K562 (cell line): ENCODE measurements at regions not wholly inside any gene's neighbourhood (a gene's known extent, or its start where the extent isn't known, plus 50 kb on each side); places are given as distances from the start of the nearest gene placed in this dataset.

ENCODE experiments used
- ATAC-seq: fragments of 200-7000 bp; cut with Tn5 transposase; 3 replicates; pipeline ENCODE4 v1.9.1; 2020; ENCODE audit warnings: moderate library complexity
- BruUV-seq: library from RNA; stranded (reverse); fragments of 400-500 nt; replicated peaks from 2 replicates; lab custom pipeline; 2021; lab: Mats Ljungman, UMichigan
- CTCF ChIA-PET: fragments of 300-600 bp; formaldehyde crosslinking; extraction: SDS; loops from one replicate; lab custom pipeline; 2021; ENCODE audit warnings: low intra/inter-chr PET ratio; lab: Yijun Ruan, JAX
- POLR2A ChIA-PET: fragments of 300-600, 350-650 bp; sonication (Branson Sonifier 250); formaldehyde crosslinking; extraction: SDS; loops from one replicate; lab custom pipeline; 2021; ENCODE audit warnings: antibody characterized with exemption, inconsistent platforms; lab: Yijun Ruan, JAX
- DNase-seq, 4 experiments: peaks; one replicate each; pipeline versions ENCODE4 v3.0.0 to v3.0.0-alpha.2; 2011 to 2018; ENCODE audit warnings: low spot score in 3 of 4, mixed read lengths in 3 of 4; ENCODE audit errors: extremely low read depth in 1 of 4
- FAIRE-seq: peaks from 2 replicates; lab custom pipeline; 2011; peaks lifted over from hg19 to GRCh38; lab: Jason Lieb, UNC
- H2AFZ ChIP-seq: 2 replicates; pipeline ENCODE4 v1.6.0; 2011; ENCODE audit warnings: low read depth, low read length, control low read depth, inconsistent platforms
- H3K27ac ChIP-seq: fragments of 200-600 bp; 3 replicates; pipeline ENCODE4 v1.8.0; 2011; ENCODE audit warnings: low read depth, mild to moderate bottlenecking, control low read depth, inconsistent platforms, low read length, moderate library complexity, mixed read lengths; ENCODE audit errors: extremely low read depth
- H3K27me3 ChIP-seq, 2 experiments: fragments of 300-600 bp in 1 of 2; 2 replicates in 1 of 2; 3 replicates in 1 of 2; pipeline versions ENCODE4 v1.6.0 to v1.8.0; 2011; ENCODE audit warnings: inconsistent platforms in 2 of 2, low read length in 2 of 2, mild to moderate bottlenecking in 1 of 2, mixed read lengths in 1 of 2, moderate library complexity in 1 of 2; ENCODE audit not compliant: control insufficient read depth in 2 of 2, insufficient read depth in 2 of 2
- H3K36me3 ChIP-seq: fragments of 300-600 bp; 3 replicates; pipeline ENCODE4 v1.8.0; 2011; ENCODE audit warnings: mild to moderate bottlenecking, low read length, inconsistent platforms; ENCODE audit not compliant: control insufficient read depth, insufficient read depth
- H3K4me1 ChIP-seq, 2 experiments: fragments of 200-600 bp in 1 of 2; replicated peaks in 1 of 2; 2 replicates in 1 of 2; 3 replicates in 1 of 2; pipeline versions ENCODE4 v1.5.1 to v1.8.0; 2011; ENCODE audit warnings: inconsistent platforms in 2 of 2, low read length in 2 of 2, mild to moderate bottlenecking in 1 of 2, mixed read lengths in 1 of 2, moderate library complexity in 1 of 2; ENCODE audit not compliant: control insufficient read depth in 2 of 2, insufficient read depth in 2 of 2
- H3K4me2 ChIP-seq: 2 replicates; pipeline ENCODE4 v1.6.1; 2011; ENCODE audit warnings: low read length, control low read depth, inconsistent platforms, mixed read lengths; ENCODE audit not compliant: insufficient read depth
- H3K4me3 ChIP-seq: fragments of 200-600 bp; sonication (generic), shearing (Covaris generic); 2 replicates; pipeline ENCODE4 v1.5.1; 2016; ENCODE audit warnings: control low read depth, inconsistent platforms
- H3K79me2 ChIP-seq: fragments of 200-600 bp; 3 replicates; pipeline ENCODE4 v1.8.0; 2011; ENCODE audit warnings: low read length, inconsistent platforms; ENCODE audit not compliant: control insufficient read depth, insufficient read depth
- H3K9ac ChIP-seq, 2 experiments: 2 replicates each; pipeline versions ENCODE4 v1.6.0 to v1.6.1; 2011; ENCODE audit warnings: low read depth in 2 of 2, low read length in 2 of 2, control low read depth in 1 of 2, inconsistent platforms in 1 of 2, mild to moderate bottlenecking in 1 of 2, mixed read lengths in 1 of 2; ENCODE audit not compliant: insufficient read depth in 1 of 2
- H3K9me1 ChIP-seq: one replicate; pipeline ENCODE4 v1.6.0; 2011; ENCODE audit warnings: inconsistent platforms, mild to moderate bottlenecking, low read length, moderate library complexity; ENCODE audit not compliant: control insufficient read depth, insufficient read depth
- H3K9me3 ChIP-seq: replicated peaks from 2 replicates; pipeline ENCODE4 v1.5.1; 2011; ENCODE audit warnings: low read depth, low read length, inconsistent platforms; ENCODE audit not compliant: control insufficient read depth, insufficient read depth
- H4K20me1 ChIP-seq: replicated peaks from 2 replicates; pipeline ENCODE4 v1.6.1; 2011; ENCODE audit warnings: low read length, inconsistent platforms, mixed read lengths; ENCODE audit not compliant: control insufficient read depth, insufficient read depth
- FIP1L1 ChIP-seq: fragments of 200-400 bp; formaldehyde crosslinking; IDR thresholded peaks from 2 replicates; pipeline ENCODE4 v1.6.1; 2018; ENCODE audit warnings: mild to moderate bottlenecking, low read depth, low read length; ENCODE audit not compliant: poor library complexity, severe bottlenecking
- MXD1 ChIP-seq: fragments of 250-450 bp; sonication (Bioruptor Pico); IDR thresholded peaks from 2 replicates; pipeline ENCODE4 v1.8.0; 2021; ENCODE audit warnings: borderline replicate concordance, mild to moderate bottlenecking, moderate library complexity; ENCODE audit not compliant: poor library complexity, severe bottlenecking
- MYC ChIP-seq, 2 experiments: fragments of 250-450 bp in 1 of 2; sonication (Bioruptor Pico) in 1 of 2; IDR thresholded peaks; 2 replicates each; pipeline versions ENCODE4 v1.5.1 to v1.6.1; 2012 to 2021; ENCODE audit warnings: low read depth in 2 of 2, borderline replicate concordance in 1 of 2, improper control_type of control experiment in 1 of 2, low read length in 1 of 2, mild to moderate bottlenecking in 1 of 2, moderate library complexity in 1 of 2
- NONO ChIP-seq, 2 experiments: fragments of 200-400 bp in 1 of 2; fragments of 450-650 bp in 1 of 2; formaldehyde crosslinking in 1 of 2; IDR thresholded peaks; 2 replicates each; pipeline ENCODE4 v1.6.1; 2017; ENCODE audit warnings: low read depth in 2 of 2, mild to moderate bottlenecking in 2 of 2, moderate library complexity in 2 of 2, low read length in 1 of 2
- SAFB2 ChIP-seq: fragments of 200-400 bp; formaldehyde crosslinking; IDR thresholded peaks from 2 replicates; pipeline ENCODE4 v1.6.1; 2018; ENCODE audit warnings: borderline replicate concordance, low read length, low read depth, moderate library complexity; ENCODE audit not compliant: severe bottlenecking
- SNAPC5 ChIP-seq: fragments of 250-450 bp; sonication (Bioruptor Pico); IDR thresholded peaks from 2 replicates; pipeline ENCODE4 v1.8.0; 2021; ENCODE audit warnings: moderate library complexity, mild to moderate bottlenecking, inconsistent platforms
- ZNF277 ChIP-seq: fragments of 250-450 bp; sonication (Bioruptor Pico); IDR thresholded peaks from 2 replicates; pipeline ENCODE4 v1.8.0; 2022; ENCODE audit warnings: inconsistent platforms, mild to moderate bottlenecking, moderate library complexity, borderline replicate concordance
- WGBS: fragments of 100-300 bp; shearing (Covaris generic); methylation state at CpG from one replicate; pipeline ENCODE4 v1.1.6; 2016; ENCODE audit warnings: low coverage, mixed read lengths; ENCODE audit not compliant: insufficient coverage; ENCODE audit errors: missing lambda C conversion rate; 5-methylcytosine and 5-hydroxymethylcytosine counted together
- in situ Hi-C: fragments of 300-500 bp; cut with MboI; formaldehyde crosslinking; loops from 4 replicates; pipeline ENCODE4 v1.15.0; 2018; ENCODE audit warnings: inconsistent platforms, mixed read lengths
- intact Hi-C: fragments of 100-400 bp; cut with micrococcal nuclease; formaldehyde crosslinking; loops from 2 replicates; pipeline ENCODE4 v1.14.2; 2022

GRCh38 chr9:89811886-89812450 is 207.2 kb downstream of the GADD45G start:
- 1% methylated on average over 6 of the region's 10 CpGs for WGBS
- H3K4me1 ChIP-seq: no peaks in the 10 kb centered on the region
- TF ChIP-seq SAFB2 (no peak), SNAPC5 (no peak), MYC (IDR thresholded peaks at IDR 0.05; ENCODE audit: low read depth, low read length) (no peak), MYC (CRISPR knock-in tag; IDR thresholded peaks at IDR 0.05; ENCODE audit: borderline replicate concordance, low read depth) (no peak), FIP1L1 (no peak), ZNF277 (CRISPR knock-in tag) (no peak), NONO (IDR thresholded peaks at IDR 0.05; ENCODE audit: low read depth in 2 of 2, low read length in 1 of 2) (no peak), MXD1 (CRISPR knock-in tag) (no peak)
- FAIRE-seq (no peak), DNase-seq (no peak), ATAC-seq (no peak)
- H2AFZ ChIP-seq: no peak overlapping the region
- in situ Hi-C loops: no loop called here
- POLR2A ChIA-PET: no interaction called here
- no peak overlapping the region for H3K9ac ChIP-seq
- H3K9me3 ChIP-seq: no peaks in the 10 kb centered on the region
- no peak overlapping the region for H3K27ac ChIP-seq
- no peaks in the 10 kb centered on the region for H3K79me2 ChIP-seq
- no peak overlapping the region for H3K4me2 ChIP-seq
- H3K27me3 ChIP-seq: peaks cover 0 to 12% of the 10 kb centered on the region in 2 experiments; a peak in 1 of 5 replicates
- H3K36me3 ChIP-seq: no peaks in the 10 kb centered on the region
- no peak overlapping the region for H3K4me3 ChIP-seq
- CTCF ChIA-PET: no interaction called here
- intact Hi-C loops: no loop called here
- H3K9me1 ChIP-seq: no peaks in the 10 kb centered on the region
- no TSS peak for BruUV-seq
- H4K20me1 ChIP-seq: no peaks in the 10 kb centered on the region
